ENCODE measurements at regions not wholly inside any gene's neighbourhood (a gene's known extent, or its start where the extent isn't known, plus 50 kb on each side); places are given as distances from the start of the nearest gene placed in this dataset.
"Not testable (repeated sequence)": the region's sequence is repeated elsewhere in the genome, so short reads cannot be mapped to it uniquely, and the experiment has no call there.

DNA sequence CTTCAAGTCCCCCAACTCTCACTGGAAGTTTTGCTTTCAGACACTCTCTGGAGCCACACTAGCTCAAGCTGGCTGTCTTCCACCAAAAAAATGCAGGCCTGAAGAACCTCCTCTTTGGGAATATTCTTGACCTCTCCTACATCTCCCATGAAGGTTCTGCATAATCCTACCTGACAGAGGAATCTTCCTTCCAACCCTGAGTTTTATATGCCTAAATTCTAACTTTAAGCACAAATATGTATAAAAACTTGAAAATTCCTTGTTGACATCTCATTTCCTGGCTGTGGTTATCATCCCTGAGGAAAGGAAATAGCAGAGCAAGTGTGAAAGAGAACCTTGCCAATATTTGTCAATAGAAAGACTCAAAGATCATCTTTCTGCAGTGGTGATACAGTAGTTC, 249.0 kb downstream of the LPIN1 start:
- peak; percentile 49 for DNase-seq

- peak; percentile 79 for DNase-seq
These were observed 250.2 kb downstream of the LPIN1 start for GRCh38 chr2:11996618-11997017.

- no peak for DNase-seq
These were observed 250.7 kb downstream of the LPIN1 start for GRCh38 chr2:11997142-11997541.

DNA sequence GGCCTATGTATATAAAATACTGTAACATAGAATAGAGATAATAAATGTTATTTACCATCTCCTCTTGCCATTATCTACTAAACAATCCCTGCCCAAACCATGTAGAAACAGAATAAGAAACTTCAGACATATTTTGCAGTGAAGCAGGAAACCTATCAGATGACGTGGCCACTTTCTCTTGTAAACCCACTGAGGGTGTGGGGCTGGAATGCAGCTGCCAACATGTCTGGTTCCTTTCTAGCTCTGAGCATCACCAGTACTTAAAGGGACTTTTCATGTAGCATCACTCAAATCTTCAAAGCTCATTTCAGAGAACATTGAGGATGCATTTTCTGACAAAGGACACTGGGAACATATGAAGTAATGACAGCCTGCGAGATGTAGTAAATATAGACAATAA, 251.8 kb downstream of the LPIN1 start:
- peak; percentile 24 for DNase-seq

- DNase-seq = no peak
These were observed 252.4 kb downstream of the LPIN1 start for GRCh38 chr2:11998626-11999378.

DNA sequence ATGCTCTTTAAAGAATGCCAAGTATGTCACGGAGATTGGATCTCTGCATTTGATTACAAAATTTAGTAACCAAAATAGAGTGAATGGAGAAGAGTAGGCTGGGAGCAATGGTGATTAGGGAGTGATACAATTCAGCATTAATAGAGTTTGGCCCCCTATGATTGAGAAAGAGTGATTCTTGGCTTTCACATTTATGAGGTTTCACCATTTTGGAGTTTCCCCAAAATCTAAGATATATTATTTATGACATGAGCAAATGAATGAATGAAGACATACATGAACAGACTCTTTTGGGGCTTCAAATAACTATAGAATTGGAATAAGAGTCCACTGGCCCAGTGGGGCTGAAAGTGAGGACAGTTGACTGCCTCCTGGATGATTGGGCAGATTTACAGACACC, 255.2 kb downstream of the LPIN1 start:
- DNase-seq = no peak

GRCh38 chr2:12002215-12002614, 255.8 kb downstream of the LPIN1 start:
- DNase-seq = no peak

DNA sequence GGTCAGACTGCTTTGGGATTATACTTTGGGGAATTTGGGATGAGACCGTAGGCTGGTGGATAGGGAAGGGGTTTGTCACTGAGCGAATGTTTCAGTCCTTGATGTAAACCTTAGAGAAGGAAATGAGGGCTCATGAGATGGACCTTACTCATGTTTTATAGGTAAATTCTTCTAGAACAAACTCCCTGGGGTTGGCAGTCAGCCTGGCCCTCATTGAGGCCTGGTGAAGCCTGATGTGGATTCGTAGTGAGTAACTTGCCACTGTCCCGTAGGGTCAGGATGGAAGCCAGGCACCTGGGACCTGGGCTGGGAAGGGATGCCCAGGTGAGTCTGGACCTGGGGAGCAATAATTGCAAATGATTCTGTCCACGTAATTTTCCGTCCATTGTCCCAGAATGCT, 258.3 kb downstream of the LPIN1 start:
- no peak for DNase-seq

- DNase-seq = no peak
These were observed 259.7 kb downstream of the LPIN1 start for GRCh38 chr2:12005886-12006681.

GRCh38 chr2:12006850-12007249, 260.4 kb downstream of the LPIN1 start:
- DNase-seq = no peak

DNA sequence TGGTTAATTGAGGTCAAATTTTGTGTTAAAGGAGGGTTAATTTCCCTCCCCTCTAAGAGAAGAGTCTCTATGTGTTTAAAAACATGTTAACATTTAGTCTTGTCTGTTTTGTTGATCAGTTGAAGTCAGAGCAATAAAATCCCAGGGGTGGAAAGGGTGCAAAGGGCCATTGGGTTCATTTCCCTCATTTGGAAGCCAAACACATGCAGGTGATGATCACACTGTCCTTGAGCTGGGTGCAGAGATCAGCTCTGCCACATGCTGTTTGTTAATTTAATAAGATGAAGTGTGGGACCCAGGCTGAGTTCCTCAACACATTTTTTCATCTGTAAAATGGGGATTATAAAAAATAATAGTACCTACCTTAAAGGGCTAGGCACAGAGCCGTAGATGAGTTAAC, 260.9 kb downstream of the LPIN1 start:
- DNase-seq = no peak

DNA sequence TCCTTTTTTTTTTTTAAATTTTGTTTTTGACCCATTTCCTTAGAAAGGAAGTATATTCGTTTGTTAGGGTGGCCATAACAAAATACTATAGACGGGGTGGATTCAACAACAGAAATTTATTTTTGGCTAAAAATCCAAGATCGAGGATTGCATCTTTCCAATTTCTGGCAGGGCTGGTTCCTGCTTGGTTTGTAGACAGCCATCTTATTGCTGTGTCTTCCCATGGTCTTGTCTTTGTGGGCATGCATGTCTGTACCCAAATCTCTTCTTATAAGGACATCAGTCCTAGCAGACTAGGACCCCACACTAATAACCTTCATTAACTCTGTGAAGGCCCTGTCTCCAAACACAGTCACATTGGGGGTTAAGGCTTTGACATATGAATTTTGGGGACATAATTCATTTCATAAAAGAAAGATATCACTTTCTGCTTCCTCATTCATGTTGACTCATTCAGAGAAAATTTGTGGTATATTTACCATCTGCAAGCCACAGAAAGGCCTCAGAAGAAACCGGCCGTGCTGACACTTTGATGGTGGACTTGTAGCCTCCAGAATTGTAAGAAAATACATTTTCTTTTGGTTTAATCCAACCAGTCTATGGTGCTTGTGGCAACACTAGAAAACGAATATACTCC, 262.1 kb downstream of the LPIN1 start:
- no peak for DNase-seq

GRCh38 chr2:12009323-12009905, 263.0 kb downstream of the LPIN1 start:
- no peak for DNase-seq

- no peak for DNase-seq
These were observed 263.6 kb downstream of the LPIN1 start for GRCh38 chr2:12010059-12010458.

GRCh38 chr2:12010779-12011178, 264.3 kb downstream of the LPIN1 start:
- no peak for DNase-seq

DNA sequence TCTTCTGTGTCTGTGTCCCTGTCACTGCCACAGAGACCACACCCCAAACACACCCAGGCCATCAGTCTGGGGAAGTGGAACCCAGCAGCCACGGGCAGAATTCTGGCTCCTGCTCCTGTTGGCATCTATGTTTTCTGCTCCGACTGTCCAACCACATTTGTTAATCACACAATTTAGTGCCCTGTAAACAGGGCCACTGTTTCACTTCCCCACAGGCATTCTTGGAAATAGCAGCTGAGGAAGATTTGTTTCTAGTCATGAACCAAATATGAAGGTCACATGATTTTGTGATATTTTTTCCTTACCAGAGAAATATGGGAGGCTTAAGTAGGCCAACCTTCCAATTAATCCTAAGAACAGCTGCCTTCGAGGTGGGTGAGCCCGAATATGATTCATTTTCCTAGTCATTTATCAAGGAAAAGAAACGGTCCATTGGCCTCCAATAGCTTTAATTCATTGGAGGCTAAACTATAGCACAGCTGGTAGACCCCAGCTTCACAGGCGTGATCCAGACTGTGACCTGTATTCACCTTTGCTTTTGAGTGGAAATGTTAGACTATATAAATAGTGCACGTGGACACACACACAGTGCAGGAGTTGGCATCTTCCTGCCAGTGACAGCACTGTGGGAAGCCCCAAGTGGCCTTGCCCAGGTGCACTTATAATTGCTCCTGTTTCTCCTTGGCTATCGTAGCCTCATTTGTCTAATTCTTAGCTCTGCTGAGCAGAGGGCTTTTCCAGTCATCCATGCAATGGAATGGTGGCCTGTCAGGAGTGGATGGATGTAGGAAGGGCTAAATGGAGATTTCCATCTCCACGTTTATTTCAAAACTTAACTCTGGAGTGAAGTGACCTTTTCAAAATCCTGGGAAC, 267.9 kb downstream of the LPIN1 start:
- DNase-seq = no peak

DNA sequence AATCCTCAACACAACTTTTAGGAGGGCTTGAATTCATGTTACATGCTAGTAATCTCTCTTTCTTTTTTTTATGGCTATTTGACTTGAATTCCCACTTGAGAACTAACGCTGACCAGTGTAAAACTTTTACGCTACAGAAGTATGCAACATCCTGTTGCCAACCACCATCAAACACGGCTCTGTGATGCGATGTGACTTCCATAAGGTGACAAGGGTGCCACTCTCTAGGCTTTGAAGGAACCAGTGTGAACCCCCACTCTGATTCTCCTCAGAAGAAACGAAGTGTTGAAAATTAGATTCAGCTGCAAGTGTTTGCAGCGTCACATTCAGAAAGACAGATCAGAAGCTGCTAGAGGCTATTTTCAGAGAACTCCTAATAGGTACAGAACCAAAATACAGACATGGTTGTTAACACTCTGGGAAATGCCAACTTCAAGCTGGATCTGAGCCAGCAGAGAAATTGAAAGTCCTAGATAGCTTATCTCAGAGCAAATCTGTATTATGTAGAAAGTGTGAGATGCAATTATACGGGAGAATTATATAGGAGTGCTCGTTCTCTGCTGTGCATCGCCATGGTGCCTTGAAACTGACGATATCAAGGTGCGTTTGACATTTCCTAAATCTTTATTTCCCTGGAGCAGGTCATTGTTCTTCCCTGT, 271.2 kb downstream of the LPIN1 start:
- no peak for DNase-seq

DNA sequence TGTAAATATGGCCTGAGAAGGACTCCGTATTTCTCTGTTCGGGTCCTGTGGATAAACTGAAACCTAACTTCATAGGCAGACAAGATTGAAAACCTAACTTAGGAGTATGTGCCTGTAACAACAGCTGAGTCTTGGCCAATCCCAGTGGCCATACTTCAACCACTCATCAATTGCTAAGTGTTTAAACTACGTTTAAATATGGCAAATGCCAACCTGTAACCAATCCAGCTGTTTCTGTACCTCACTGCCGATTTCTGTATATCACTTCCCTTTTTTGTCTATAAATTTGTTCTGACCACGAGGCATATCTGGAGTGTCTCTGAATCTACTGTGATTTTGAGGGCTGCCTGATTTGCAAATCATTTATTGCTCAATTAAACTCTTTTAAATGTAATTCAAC, 272.3 kb downstream of the LPIN1 start:
- not testable (repeated sequence) for DNase-seq

GRCh38 chr2:12020833-12021469, 274.5 kb downstream of the LPIN1 start:
- DNase-seq = no peak

- DNase-seq = not testable (repeated sequence)
These were observed 277.9 kb downstream of the LPIN1 start for GRCh38 chr2:12024197-12024907.

Data from skin of body (tissue), 1 donor.